ENCODE measurements at regions not wholly inside any gene's neighbourhood (a gene's known extent, or its start where the extent isn't known, plus 50 kb on each side); places are given as distances from the start of the nearest gene placed in this dataset.

DNA sequence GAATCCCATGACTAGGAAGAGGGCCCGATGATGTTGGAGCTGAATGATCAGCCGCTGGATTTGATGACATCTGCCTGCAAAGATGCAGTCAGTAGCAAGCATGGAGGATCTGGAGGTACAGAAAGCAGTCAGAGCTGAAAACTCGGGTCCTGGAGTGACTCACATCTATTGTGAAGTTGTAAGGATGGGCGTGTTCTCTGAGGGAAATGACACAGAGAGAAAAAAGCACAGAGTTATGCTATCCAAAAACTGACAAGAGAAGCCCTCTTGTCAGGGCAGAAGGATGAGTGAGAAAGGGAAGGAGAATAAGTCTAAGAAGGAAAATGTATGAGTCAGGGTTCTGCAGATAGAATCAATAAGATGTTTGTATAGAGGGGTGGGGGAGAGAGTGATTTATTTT, 380.4 kb upstream of the CCDC196 start:
- Mint-ChIP-seq H3K27ac (peak overlapping the region; percentile 1), H3K4me1 (peaks cover 12% of the 10 kb centered on the region), H3K27me3 (no peaks in the 10 kb centered on the region), H3K36me3 (ENCODE audit: low read depth) (no peaks in the 10 kb centered on the region), H3K4me3 (no peak overlapping the region), H3K9me3 (no peaks in the 10 kb centered on the region)
- ChIA-PET POLR2A (no interaction called here), CTCF (no interaction called here)
- no peak for DNase-seq

DNA sequence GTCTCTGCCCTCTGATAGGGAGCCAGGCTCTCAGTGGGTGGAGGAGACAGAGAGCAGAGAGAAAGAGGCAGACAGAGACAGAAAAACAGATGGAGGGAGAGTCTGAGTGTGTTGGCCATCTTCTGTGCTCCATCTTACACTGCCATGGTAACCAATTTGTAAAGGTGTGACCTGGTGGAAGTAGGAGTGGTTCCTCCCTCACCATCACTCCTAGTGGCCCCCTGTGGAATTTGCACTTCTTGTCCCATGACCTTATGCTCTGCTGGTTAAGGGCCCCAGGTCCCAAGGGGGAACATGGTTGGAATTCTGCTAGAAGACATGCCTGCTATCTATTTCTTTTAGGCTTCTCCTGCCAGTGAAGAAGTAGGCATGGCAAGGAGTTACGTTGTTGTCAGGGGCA, 376.7 kb upstream of the CCDC196 start:
- H3K4me3 Mint-ChIP-seq: no peak overlapping the region
- H3K9me3 Mint-ChIP-seq: no peaks in the 10 kb centered on the region
- DNase-seq: no peak
- H3K4me1 Mint-ChIP-seq: peaks cover 12% of the 10 kb centered on the region
- peaks cover 7% of the 10 kb centered on the region for H3K27me3 Mint-ChIP-seq
- H3K27ac Mint-ChIP-seq: no peak overlapping the region
- no peaks in the 10 kb centered on the region for H3K36me3 Mint-ChIP-seq (ENCODE audit: low read depth)
- ChIA-PET CTCF (no interaction called here), POLR2A (no interaction called here)

DNA sequence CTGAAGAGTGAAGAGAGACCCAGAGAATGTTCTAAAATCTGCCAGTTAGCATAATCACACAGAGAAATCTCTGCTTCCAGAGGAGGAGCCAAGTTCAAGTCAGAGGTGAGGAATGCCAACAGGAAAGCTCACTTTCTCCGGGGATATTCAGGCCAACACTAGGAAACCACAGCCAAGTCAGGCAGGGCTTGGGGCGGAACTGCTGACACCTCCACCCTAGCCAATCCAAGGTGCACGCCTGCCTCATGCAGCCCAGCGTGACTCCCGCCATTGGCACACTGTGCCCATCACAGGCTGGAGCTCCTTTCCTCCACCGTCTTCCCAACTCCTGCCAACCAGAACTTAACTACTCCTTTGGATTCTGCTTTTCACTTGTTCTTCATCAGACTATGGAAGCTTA, 374.3 kb upstream of the CCDC196 start:
- H3K4me3 Mint-ChIP-seq: no peak overlapping the region
- ChIA-PET POLR2A (no interaction called here), CTCF (no interaction called here)
- H3K36me3 Mint-ChIP-seq (ENCODE audit: low read depth): no peaks in the 10 kb centered on the region
- H3K27ac Mint-ChIP-seq: no peak overlapping the region
- no peak for DNase-seq
- H3K4me1 Mint-ChIP-seq: no peaks in the 10 kb centered on the region
- H3K27me3 Mint-ChIP-seq: peaks cover 7% of the 10 kb centered on the region
- H3K9me3 Mint-ChIP-seq: no peaks in the 10 kb centered on the region

DNA sequence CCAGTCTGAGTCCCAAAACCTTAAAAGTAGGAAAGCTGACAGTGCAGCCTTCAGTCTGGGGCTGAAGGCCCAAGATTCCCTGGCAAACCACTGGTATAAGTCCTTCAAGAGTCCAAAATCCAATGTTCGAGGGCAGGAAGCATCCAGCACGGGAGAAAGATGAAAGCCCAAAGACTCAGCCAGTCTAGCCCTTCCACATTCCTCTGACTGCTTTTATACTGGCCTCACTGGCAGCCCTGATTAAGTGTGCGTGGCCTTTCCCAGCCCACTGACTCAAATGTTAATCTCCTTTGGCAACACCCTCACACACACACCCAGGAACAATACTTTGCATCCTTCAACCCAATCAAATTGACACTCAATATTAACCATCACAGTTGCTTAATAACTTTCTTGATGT, 372.1 kb upstream of the CCDC196 start:
- no peaks in the 10 kb centered on the region for H3K4me1 Mint-ChIP-seq
- H3K27me3 Mint-ChIP-seq: peaks cover 18% of the 10 kb centered on the region
- no peak overlapping the region for H3K4me3 Mint-ChIP-seq
- CTCF ChIA-PET: no interaction called here
- H3K36me3 Mint-ChIP-seq (ENCODE audit: low read depth): no peaks in the 10 kb centered on the region
- POLR2A ChIA-PET: no interaction called here
- no peak for DNase-seq
- no peaks in the 10 kb centered on the region for H3K9me3 Mint-ChIP-seq
- H3K27ac Mint-ChIP-seq: no peak overlapping the region

DNA sequence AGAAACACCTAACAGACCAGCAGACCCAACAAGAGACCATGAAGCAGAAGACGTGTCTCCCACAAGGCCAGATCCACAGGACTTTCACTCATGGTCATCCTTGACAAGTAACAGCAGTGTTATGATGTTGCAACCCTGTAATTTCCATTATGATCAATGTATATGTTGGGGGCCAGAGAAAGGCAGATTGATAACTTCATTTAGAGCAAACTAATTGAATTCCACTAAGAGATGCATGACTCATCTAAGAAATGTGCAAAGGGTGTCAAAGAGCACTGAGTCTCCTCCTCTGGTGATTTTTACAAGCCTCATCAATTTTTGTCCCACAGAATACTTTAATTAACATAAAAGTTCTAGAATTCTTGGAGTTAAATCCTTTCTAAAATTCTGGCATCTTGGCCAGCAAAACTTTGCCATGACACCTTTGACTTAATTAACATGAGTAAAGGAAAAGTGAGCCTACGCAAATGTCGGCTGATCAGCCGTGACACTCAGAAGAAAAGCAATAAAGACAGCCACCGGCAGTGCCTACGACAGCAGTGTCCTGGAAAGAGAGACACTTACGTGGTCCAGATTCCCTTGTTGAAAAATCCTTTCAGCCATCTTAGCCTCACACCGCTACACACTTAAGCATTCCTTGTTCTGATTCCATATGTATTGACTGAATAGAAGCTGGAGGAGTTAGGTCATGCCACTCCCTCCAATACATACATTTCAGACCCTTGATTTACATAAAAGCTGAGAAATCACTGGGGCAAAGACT, 370.2 kb upstream of the CCDC196 start:
- Mint-ChIP-seq H3K4me1 (no peaks in the 10 kb centered on the region), H3K4me3 (no peak overlapping the region), H3K27me3 (peaks cover 18% of the 10 kb centered on the region), H3K27ac (no peak overlapping the region), H3K36me3 (ENCODE audit: low read depth) (no peaks in the 10 kb centered on the region), H3K9me3 (no peaks in the 10 kb centered on the region)
- ChIA-PET POLR2A (no interaction called here), CTCF (no interaction called here)
- DNase-seq: no peak

DNA sequence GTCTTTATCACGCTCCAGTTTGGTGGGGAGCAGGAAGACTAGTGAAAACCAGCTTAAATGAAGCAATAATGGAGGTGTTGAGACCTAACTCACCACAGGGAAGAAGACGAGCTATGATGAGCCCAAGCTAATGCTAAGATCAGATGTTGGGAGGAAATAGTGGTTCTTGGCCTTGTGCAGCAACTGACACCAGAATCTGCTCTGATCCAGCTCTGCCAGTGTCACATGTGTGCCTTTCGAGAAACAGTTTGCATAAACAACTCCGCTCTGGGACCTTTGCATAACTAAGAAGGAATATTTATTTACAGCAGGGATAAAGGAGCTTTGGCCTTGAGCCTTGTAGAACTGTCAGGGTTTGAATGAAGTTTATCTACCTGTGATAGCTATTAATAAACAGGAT, 369.4 kb upstream of the CCDC196 start:
- Mint-ChIP-seq H3K4me1 (no peaks in the 10 kb centered on the region), H3K9me3 (no peaks in the 10 kb centered on the region), H3K27me3 (peaks cover 16% of the 10 kb centered on the region), H3K27ac (no peak overlapping the region), H3K36me3 (ENCODE audit: low read depth) (no peaks in the 10 kb centered on the region), H3K4me3 (no peak overlapping the region)
- CTCF ChIA-PET: no interaction called here
- POLR2A ChIA-PET: no interaction called here
- DNase-seq: no peak

DNA sequence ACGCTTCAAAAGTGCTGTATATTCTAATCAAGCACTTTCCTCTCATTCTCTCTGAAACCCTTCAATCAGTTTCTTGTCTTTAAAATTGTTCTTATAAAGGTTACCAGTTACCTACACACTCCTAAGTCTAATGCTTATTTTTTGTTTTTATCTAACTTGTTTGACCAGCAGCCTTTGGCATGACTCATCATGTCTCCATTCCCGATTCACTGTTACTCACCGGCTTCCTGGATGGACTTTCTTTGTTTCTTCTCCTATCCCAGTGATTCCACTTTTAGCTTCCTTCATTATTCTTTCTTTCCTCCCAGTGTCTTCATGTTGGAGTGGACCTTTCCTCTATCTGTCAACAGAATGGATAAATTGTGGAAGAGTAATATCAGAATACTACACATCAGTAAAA, 368.6 kb upstream of the CCDC196 start:
- Mint-ChIP-seq H3K27me3 (peaks cover 16% of the 10 kb centered on the region), H3K4me1 (no peaks in the 10 kb centered on the region), H3K27ac (no peak overlapping the region), H3K4me3 (no peak overlapping the region), H3K36me3 (ENCODE audit: low read depth) (no peaks in the 10 kb centered on the region), H3K9me3 (no peaks in the 10 kb centered on the region)
- DNase-seq: no peak
- ChIA-PET CTCF (no interaction called here), POLR2A (no interaction called here)

DNA sequence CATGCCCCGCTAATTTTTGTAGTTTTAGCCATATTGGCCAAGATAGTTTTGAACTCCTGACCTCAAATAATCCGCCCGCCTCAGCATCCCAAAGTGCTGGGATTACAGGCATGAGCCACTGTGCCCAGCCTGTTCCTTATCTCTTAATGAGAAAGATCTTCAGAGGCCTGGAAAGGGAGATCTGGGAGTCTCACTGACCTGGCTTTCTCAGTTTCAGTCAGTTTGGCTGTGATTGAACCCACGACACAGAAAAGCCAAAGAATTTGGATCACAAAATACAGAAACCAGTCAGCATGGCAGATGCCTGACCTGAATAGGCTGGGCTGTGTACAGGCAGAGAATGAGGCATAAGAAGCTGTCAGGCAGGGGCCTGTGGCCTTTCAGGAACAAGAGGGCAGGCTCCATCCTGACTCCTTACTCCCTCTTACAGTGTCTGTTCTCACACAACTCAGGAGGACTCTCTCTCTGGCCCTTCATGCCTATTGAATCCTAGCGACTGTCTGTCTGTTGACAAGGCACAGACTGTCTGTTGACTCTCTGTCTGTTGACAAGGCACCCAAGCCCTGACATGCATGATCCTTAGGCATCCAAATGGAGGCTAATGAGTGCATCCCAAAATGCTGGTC, 366.5 kb upstream of the CCDC196 start:
- H3K9me3 Mint-ChIP-seq: no peaks in the 10 kb centered on the region
- H3K36me3 Mint-ChIP-seq (ENCODE audit: low read depth): no peaks in the 10 kb centered on the region
- DNase-seq: no peak
- H3K27me3 Mint-ChIP-seq: peaks cover 11% of the 10 kb centered on the region
- no peak overlapping the region for H3K27ac Mint-ChIP-seq
- no peak overlapping the region for H3K4me3 Mint-ChIP-seq
- H3K4me1 Mint-ChIP-seq: no peaks in the 10 kb centered on the region
- CTCF ChIA-PET: no interaction called here
- POLR2A ChIA-PET: no interaction called here

DNA sequence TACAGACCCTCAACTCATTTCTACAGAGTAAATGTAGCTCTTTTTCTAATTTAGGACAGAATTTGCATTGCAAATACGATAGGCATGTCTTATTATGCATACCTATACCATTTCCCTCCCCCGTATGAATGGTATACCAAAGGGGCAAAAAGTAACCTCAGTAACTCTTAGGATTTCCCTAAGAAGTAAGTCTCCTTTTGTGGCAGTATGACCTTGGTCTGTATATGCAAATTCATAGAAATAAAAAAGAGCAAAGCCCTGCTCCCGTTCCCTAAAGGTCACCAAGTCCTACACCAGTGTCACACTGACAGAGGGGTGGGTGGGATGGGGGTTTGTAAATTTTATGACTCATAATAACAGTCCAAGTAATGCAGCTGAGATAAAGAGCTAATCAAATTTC, 365.8 kb upstream of the CCDC196 start:
- Mint-ChIP-seq H3K27me3 (peaks cover 11% of the 10 kb centered on the region), H3K9me3 (no peaks in the 10 kb centered on the region), H3K27ac (no peak overlapping the region), H3K4me3 (no peak overlapping the region), H3K4me1 (no peaks in the 10 kb centered on the region), H3K36me3 (ENCODE audit: low read depth) (no peaks in the 10 kb centered on the region)
- no peak for DNase-seq
- CTCF ChIA-PET: no interaction called here
- POLR2A ChIA-PET: no interaction called here

DNA sequence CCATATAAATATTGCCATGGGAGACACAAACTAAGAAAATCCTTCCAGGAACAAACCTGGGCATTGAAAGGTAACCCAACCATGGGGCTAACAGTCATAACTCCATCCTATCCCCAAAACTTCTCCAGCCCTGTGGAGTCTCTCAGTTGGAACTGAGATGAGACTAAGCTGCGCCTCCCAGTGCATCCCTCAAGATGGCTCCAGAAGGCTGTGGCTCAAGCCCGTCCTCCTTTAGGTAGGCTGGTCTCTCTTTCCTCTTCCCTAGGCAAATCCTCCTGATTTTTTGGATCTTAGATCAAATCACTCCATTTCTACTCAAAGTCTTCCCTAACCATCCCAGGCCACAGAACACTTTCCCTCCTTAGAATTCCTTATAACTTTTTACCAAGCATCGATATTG, 364.3 kb upstream of the CCDC196 start:
- H3K4me1 Mint-ChIP-seq: no peaks in the 10 kb centered on the region
- DNase-seq: no peak
- no peak overlapping the region for H3K27ac Mint-ChIP-seq
- no peaks in the 10 kb centered on the region for H3K36me3 Mint-ChIP-seq (ENCODE audit: low read depth)
- H3K4me3 Mint-ChIP-seq: no peak overlapping the region
- ChIA-PET CTCF (no interaction called here), POLR2A (no interaction called here)
- no peaks in the 10 kb centered on the region for H3K9me3 Mint-ChIP-seq
- H3K27me3 Mint-ChIP-seq: peaks cover 11% of the 10 kb centered on the region

DNA sequence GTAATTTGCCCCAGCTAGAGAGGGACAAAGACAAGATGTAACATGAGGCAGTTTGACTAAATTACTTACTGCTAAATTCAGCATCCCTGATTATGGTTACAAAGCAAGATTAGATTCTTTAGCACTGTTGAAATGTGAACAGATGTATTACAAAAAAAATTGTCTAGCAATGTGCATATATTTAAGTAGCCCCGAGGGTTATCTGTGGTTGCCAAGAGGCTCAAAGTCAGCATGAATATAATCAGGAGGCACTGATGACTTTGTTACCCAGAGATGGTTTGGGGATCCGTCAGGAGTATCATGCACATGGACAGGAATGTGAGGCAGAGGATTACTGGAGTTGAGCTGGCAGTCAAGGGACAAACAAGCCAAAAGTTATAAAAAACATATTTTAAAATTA, 356.9 kb upstream of the CCDC196 start:
- CTCF ChIA-PET: no interaction called here
- H3K4me1 Mint-ChIP-seq: no peaks in the 10 kb centered on the region
- peaks cover 12% of the 10 kb centered on the region for H3K27me3 Mint-ChIP-seq
- H3K27ac Mint-ChIP-seq: no peak overlapping the region
- no peaks in the 10 kb centered on the region for H3K9me3 Mint-ChIP-seq
- POLR2A ChIA-PET: no interaction called here
- no peak overlapping the region for H3K4me3 Mint-ChIP-seq
- H3K36me3 Mint-ChIP-seq (ENCODE audit: low read depth): no peaks in the 10 kb centered on the region
- DNase-seq: no peak

DNA sequence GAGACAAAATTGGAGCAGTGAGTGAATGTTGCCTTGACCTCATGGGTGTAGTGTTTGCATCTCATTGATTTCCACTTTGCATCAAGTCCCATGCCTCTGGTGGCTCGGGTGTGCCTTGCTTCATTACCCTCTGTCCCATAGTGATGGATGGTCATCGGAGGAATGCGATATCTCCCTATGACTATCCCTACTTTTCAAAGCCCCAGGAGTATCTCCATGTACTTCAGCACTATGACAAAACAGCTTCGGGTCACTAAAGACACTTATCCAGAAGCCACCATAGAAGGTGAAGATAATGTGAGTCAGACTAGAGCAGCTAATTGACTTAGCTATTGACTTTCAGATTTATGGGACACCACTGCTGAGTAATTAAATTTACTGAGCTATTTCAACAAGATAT, 355.1 kb upstream of the CCDC196 start:
- Mint-ChIP-seq H3K4me3 (no peak overlapping the region), H3K36me3 (ENCODE audit: low read depth) (no peaks in the 10 kb centered on the region), H3K27me3 (peaks cover 12% of the 10 kb centered on the region), H3K4me1 (no peaks in the 10 kb centered on the region), H3K27ac (no peak overlapping the region), H3K9me3 (no peaks in the 10 kb centered on the region)
- DNase-seq: no peak
- CTCF ChIA-PET: no interaction called here
- POLR2A ChIA-PET: no interaction called here

DNA sequence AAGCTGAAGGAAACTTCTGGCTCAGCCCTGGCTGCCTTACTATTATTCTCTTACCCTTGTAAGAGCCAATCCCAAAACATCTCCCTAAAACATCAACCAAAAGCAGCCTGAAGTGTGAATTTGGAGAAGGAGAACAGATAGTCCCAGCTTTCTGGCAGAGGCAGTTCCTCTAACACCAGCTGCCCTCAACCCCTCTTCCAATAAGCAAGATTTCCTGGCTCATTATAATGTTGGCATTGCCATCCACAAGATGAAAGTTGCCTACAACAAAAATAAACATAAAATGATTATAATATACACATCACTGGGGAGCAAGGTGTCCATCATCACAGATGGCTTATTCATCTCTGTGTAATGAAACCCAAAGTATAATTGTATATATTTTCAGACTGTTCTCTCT, 352.5 kb upstream of the CCDC196 start:
- Mint-ChIP-seq H3K9me3 (no peaks in the 10 kb centered on the region), H3K27ac (no peak overlapping the region), H3K27me3 (peaks cover 7% of the 10 kb centered on the region), H3K36me3 (ENCODE audit: low read depth) (no peaks in the 10 kb centered on the region), H3K4me3 (no peak overlapping the region), H3K4me1 (no peaks in the 10 kb centered on the region)
- CTCF ChIA-PET: no interaction called here
- POLR2A ChIA-PET: no interaction called here
- no peak for DNase-seq

DNA sequence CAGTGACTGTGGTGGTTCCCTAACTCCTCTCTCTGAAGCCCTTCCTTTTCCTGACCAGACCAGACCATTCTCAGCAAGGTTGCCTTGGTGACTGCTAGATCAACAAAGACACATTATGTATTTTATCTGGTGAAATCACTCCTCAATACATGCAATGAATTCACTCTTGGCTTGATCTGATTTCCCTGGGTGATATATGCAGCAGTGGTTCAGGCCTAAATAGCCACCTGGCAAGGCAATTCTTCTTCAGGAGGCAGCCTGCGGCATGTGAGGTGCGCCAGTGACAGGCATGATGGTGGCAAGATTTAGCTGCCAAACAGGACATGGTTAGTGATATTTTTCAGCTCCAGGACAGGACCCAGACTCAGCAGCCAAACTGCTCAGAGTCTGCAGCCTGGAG, 350.3 kb upstream of the CCDC196 start:
- no peak for DNase-seq
- Mint-ChIP-seq H3K4me3 (no peak overlapping the region), H3K27me3 (no peaks in the 10 kb centered on the region), H3K9me3 (no peaks in the 10 kb centered on the region), H3K4me1 (no peaks in the 10 kb centered on the region), H3K36me3 (ENCODE audit: low read depth) (no peaks in the 10 kb centered on the region), H3K27ac (no peak overlapping the region)
- ChIA-PET POLR2A (no interaction called here), CTCF (no interaction called here)

Data from activated CD4-positive, alpha-beta memory T cell treated with anti-CD3 and anti-CD28 coated beads, Interleukin-2, amount 10 ng/mL, durations not matched to agents 7 days and 5 days (primary cell).